ENCODE measurements at regions not wholly inside any gene's neighbourhood (a gene's known extent, or its start where the extent isn't known, plus 50 kb on each side); places are given as distances from the start of the nearest gene placed in this dataset.

DNA sequence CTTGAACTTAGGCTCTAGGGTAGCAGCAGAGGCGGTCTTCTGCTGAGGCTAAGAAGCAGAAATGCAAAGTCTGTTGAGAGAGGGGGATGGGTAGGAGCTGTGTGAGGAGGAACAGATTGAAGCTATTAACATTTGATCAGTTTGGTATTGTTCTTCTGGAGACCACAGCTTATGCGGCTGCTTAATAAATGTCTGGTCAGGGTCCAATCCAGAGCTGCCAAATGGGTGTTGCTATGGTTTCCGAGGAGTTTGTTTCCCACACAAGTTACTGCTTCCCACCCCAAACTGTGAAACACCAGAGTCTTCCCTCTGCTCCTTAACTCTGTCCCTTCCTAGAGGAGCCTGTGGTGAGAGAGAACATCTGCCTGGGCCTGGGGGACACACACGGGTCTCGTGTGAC, 142.2 kb upstream of the KLF4 start:
- TF ChIP-seq, protein P1, sequence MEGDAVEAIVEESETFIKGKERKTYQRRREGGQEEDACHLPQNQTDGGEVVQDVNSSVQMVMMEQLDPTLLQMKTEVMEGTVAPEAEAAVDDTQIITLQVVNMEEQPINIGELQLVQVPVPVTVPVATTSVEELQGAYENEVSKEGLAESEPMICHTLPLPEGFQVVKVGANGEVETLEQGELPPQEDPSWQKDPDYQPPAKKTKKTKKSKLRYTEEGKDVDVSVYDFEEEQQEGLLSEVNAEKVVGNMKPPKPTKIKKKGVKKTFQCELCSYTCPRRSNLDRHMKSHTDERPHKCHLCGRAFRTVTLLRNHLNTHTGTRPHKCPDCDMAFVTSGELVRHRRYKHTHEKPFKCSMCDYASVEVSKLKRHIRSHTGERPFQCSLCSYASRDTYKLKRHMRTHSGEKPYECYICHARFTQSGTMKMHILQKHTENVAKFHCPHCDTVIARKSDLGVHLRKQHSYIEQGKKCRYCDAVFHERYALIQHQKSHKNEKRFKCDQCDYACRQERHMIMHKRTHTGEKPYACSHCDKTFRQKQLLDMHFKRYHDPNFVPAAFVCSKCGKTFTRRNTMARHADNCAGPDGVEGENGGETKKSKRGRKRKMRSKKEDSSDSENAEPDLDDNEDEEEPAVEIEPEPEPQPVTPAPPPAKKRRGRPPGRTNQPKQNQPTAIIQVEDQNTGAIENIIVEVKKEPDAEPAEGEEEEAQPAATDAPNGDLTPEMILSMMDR (IDR thresholded peaks at IDR 0.05; ENCODE audit: low read depth, low read length) = no peak
- TF ChIP-seq EZH2phosphoT487 (IDR thresholded peaks at IDR 0.05; ENCODE audit: low read depth) = no peak
